ENCODE measurements at regions not wholly inside any gene's neighbourhood (a gene's known extent, or its start where the extent isn't known, plus 50 kb on each side); places are given as distances from the start of the nearest gene placed in this dataset.
"Not testable (repeated sequence)": the region's sequence is repeated elsewhere in the genome, so short reads cannot be mapped to it uniquely, and the experiment has no call there.

GRCh38 chr10:23535381-23535780 lies 96.5 kb downstream of the OTUD1 start:
- peaks cover 34 to 78% (median 55%) of the 10 kb centered on the region in 7 donors for H3K4me1 Mint-ChIP-seq

GRCh38 chr10:23538968-23539367 lies 100.1 kb downstream of the OTUD1 start:
- H3K27ac ChIP-seq (ENCODE audit: low read depth, low read length), result peak overlapping the region; percentile 66
- ATAC-seq (no peak), DNase-seq (no peak)
- H3K27ac Mint-ChIP-seq, result peak overlapping the region in 8 of 9 donors; percentile 43 to 95 (median 90)
- no peaks in the 10 kb centered on the region for H3K27me3 Mint-ChIP-seq
- H3K27me3 ChIP-seq (ENCODE audit: control insufficient read depth in 2 of 2, insufficient read depth in 2 of 2, low read length in 2 of 2), result no peaks in the 10 kb centered on the region
- peaks cover 36 to 84% (median 69%) of the 10 kb centered on the region in 7 donors for H3K4me1 Mint-ChIP-seq
- peaks cover 0 to 47% of the 10 kb centered on the region in 2 donors for H3K4me1 ChIP-seq (ENCODE audit: control insufficient read depth in 2 of 2, insufficient read depth in 2 of 2, low read length in 2 of 2)
- no peaks in the 10 kb centered on the region for H3K36me3 ChIP-seq (ENCODE audit: control insufficient read depth in 2 of 3, insufficient read depth in 3 of 3, low read length in 3 of 3)
- H3K4me3 ChIP-seq (ENCODE audit: low read length), result no peak overlapping the region
- ChIA-PET CTCF (interaction anchor here (0.7 to 3.5 kb wide), 3 partner anchors 9 to 183 kb away, joined by 3 to 20 read pairs (median 3); no protein-coding TSS in a partner anchor), POLR2A (interaction anchor here (1.0 kb wide), 1 partner anchor 101 kb away, joined by 3 read pairs; no protein-coding TSS in a partner anchor)
- peaks cover 0 to 17% (median 7%) of the 10 kb centered on the region in 11 donors for H3K9me3 Mint-ChIP-seq
- no peaks in the 10 kb centered on the region for H3K9me3 ChIP-seq (ENCODE audit: control insufficient read depth in 2 of 3, low read length in 3 of 3)
- H3K36me3 Mint-ChIP-seq, result peaks cover 4 to 18% (median 15%) of the 10 kb centered on the region in 5 donors
- peak overlapping the region in 6 of 10 donors; percentile 21 to 77 (median 54) for H3K4me3 Mint-ChIP-seq
- intact Hi-C loops (cut with micrococcal nuclease), result loop anchor here (5.0 kb wide), 1 partner anchor 163 kb away; no protein-coding TSS in a partner anchor

More at GRCh38 chr10:23535381-23535780, 96.5 kb downstream of the OTUD1 start:
- POLR2A ChIA-PET, result no interaction called here
- intact Hi-C loops (cut with micrococcal nuclease), result loop anchor here (5.0 kb wide), 1 partner anchor 167 kb away; no protein-coding TSS in a partner anchor
- H3K27me3 Mint-ChIP-seq, result no peaks in the 10 kb centered on the region
- H3K36me3 Mint-ChIP-seq, result peaks cover 4 to 15% (median 13%) of the 10 kb centered on the region in 5 donors
- CTCF ChIA-PET, result interaction anchor here (0.7 kb wide), 2 partner anchors 217 to 1512 kb away, joined by 3 read pairs; no protein-coding TSS in a partner anchor
- Histone ChIP-seq H3K27me3 (ENCODE audit: control insufficient read depth in 2 of 2, insufficient read depth in 2 of 2, low read length in 2 of 2) (no peaks in the 10 kb centered on the region), H3K9me3 (ENCODE audit: control insufficient read depth in 2 of 3, low read length in 3 of 3) (no peaks in the 10 kb centered on the region), H3K36me3 (ENCODE audit: control insufficient read depth in 2 of 3, insufficient read depth in 3 of 3, low read length in 3 of 3) (no peaks in the 10 kb centered on the region), H3K27ac (ENCODE audit: low read depth, low read length) (no peak overlapping the region), H3K4me3 (ENCODE audit: low read length) (no peak overlapping the region), H3K4me1 (ENCODE audit: control insufficient read depth in 2 of 2, insufficient read depth in 2 of 2, low read length in 2 of 2) (peaks cover 0 to 30% of the 10 kb centered on the region in 2 donors)
- no peak overlapping the region for H3K4me3 Mint-ChIP-seq
- H3K27ac Mint-ChIP-seq, result peak overlapping the region in 4 of 9 donors; percentile 42 to 66 (median 48)
- no peak for ATAC-seq
- no peak for DNase-seq
- peaks cover 0 to 12% (median 6%) of the 10 kb centered on the region in 11 donors for H3K9me3 Mint-ChIP-seq

GRCh38 chr10:23540401-23541030 lies 101.6 kb downstream of the OTUD1 start:
- CTCF ChIA-PET, result interaction anchor here (0.7 to 3.5 kb wide), 4 partner anchors 11 to 226 kb away, joined by 3 to 20 read pairs (median 6); no protein-coding TSS in a partner anchor
- peak; percentile 41 for ATAC-seq
- peak overlapping the region; percentile 66 for H3K27ac ChIP-seq (ENCODE audit: low read depth, low read length)

GRCh38 chr10:23543691-23544380 lies 105.0 kb downstream of the OTUD1 start:
- Mint-ChIP-seq H3K4me3 (no peak overlapping the region), H3K27ac (peak overlapping the region in 4 of 9 donors; percentile 2 to 33 (median 23))
- H3K27ac ChIP-seq (ENCODE audit: low read depth, low read length), result no peak overlapping the region

More at GRCh38 chr10:23540401-23541030, 101.6 kb downstream of the OTUD1 start:
- DNase-seq, result peak in 7 of 9 donors; percentile 11 to 56 (median 47)
- Mint-ChIP-seq H3K27ac (peak overlapping the region; percentile 43 to 95 (median 87)), H3K4me3 (peak overlapping the region; percentile 37 to 77 (median 74)), H3K9me3 (peaks cover 1 to 21% (median 13%) of the 10 kb centered on the region in 11 donors), H3K36me3 (peaks cover 4 to 21% (median 12%) of the 10 kb centered on the region in 5 donors), H3K4me1 (peaks cover 31 to 76% (median 59%) of the 10 kb centered on the region in 7 donors), H3K27me3 (no peaks in the 10 kb centered on the region)
- Histone ChIP-seq H3K36me3 (ENCODE audit: control insufficient read depth in 2 of 3, insufficient read depth in 3 of 3, low read length in 3 of 3) (no peaks in the 10 kb centered on the region), H3K4me3 (ENCODE audit: low read length) (no peak overlapping the region), H3K4me1 (ENCODE audit: control insufficient read depth in 2 of 2, insufficient read depth in 2 of 2, low read length in 2 of 2) (peaks cover 0 to 47% of the 10 kb centered on the region in 2 donors), H3K9me3 (ENCODE audit: control insufficient read depth in 2 of 3, low read length in 3 of 3) (no peaks in the 10 kb centered on the region), H3K27me3 (ENCODE audit: control insufficient read depth in 2 of 2, insufficient read depth in 2 of 2, low read length in 2 of 2) (no peaks in the 10 kb centered on the region)
- POLR2A ChIA-PET, result interaction anchor here (1.1 to 1.3 kb wide), 3 partner anchors 9 to 224 kb away, joined by 3 to 7 read pairs (median 3); partner anchors contain the start of gene OTUD1
- intact Hi-C loops (cut with micrococcal nuclease), result loop anchor here in 1 of 2 donors (1.0 to 5.0 kb wide), 3 partner anchors 10 to 443 kb away; partner anchors contain the start of gene MSRB2

GRCh38 chr10:23545866-23546265 lies 107.0 kb downstream of the OTUD1 start:
- POLR2A ChIA-PET; H3K27ac ChIP-seq (ENCODE audit: low read depth, low read length); ATAC-seq; H3K4me3 ChIP-seq (ENCODE audit: low read length); CTCF ChIA-PET; H3K27me3 Mint-ChIP-seq; H3K27me3 ChIP-seq (ENCODE audit: control insufficient read depth in 2 of 2, insufficient read depth in 2 of 2, low read length in 2 of 2); H3K9me3 ChIP-seq (ENCODE audit: control insufficient read depth in 2 of 3, low read length in 3 of 3); DNase-seq; intact Hi-C loops (cut with micrococcal nuclease); H3K4me3 Mint-ChIP-seq; H3K36me3 ChIP-seq (ENCODE audit: control insufficient read depth in 2 of 3, insufficient read depth in 3 of 3, low read length in 3 of 3): not testable (repeated sequence)
- H3K9me3 Mint-ChIP-seq, result peaks cover 0 to 13% (median 6%) of the 10 kb centered on the region in 11 donors
- H3K27ac Mint-ChIP-seq, result peak overlapping the region in 4 of 9 donors; percentile 3 to 60 (median 56)
- peaks cover 0 to 13% of the 10 kb centered on the region in 2 donors for H3K4me1 ChIP-seq (ENCODE audit: control insufficient read depth in 2 of 2, insufficient read depth in 2 of 2, low read length in 2 of 2)
- peaks cover under 1 to 45% (median 25%) of the 10 kb centered on the region in 7 donors for H3K4me1 Mint-ChIP-seq
- peaks cover 0 to 19% (median 0%) of the 10 kb centered on the region in 5 donors for H3K36me3 Mint-ChIP-seq

More at GRCh38 chr10:23543691-23544380, 105.0 kb downstream of the OTUD1 start:
- ChIA-PET CTCF (no interaction called here), POLR2A (no interaction called here)
- Mint-ChIP-seq H3K9me3 (peaks cover 1 to 13% (median 8%) of the 10 kb centered on the region in 11 donors), H3K36me3 (peaks cover 2 to 21% (median 6%) of the 10 kb centered on the region in 5 donors), H3K4me1 (peaks cover 17 to 65% (median 45%) of the 10 kb centered on the region in 7 donors), H3K27me3 (no peaks in the 10 kb centered on the region)
- H3K27me3 ChIP-seq (ENCODE audit: control insufficient read depth in 2 of 2, insufficient read depth in 2 of 2, low read length in 2 of 2), result no peaks in the 10 kb centered on the region
- H3K4me3 ChIP-seq (ENCODE audit: low read length), result no peak overlapping the region
- intact Hi-C loops (cut with micrococcal nuclease), result loop anchor here in 1 of 2 donors (5.0 kb wide), 1 partner anchor 447 kb away; the partner anchor contains the start of gene MSRB2
- ATAC-seq (no peak), DNase-seq (no peak)
- no peaks in the 10 kb centered on the region for H3K9me3 ChIP-seq (ENCODE audit: control insufficient read depth in 2 of 3, low read length in 3 of 3)
- H3K4me1 ChIP-seq (ENCODE audit: control insufficient read depth in 2 of 2, insufficient read depth in 2 of 2, low read length in 2 of 2), result peaks cover 0 to 33% of the 10 kb centered on the region in 2 donors
- no peaks in the 10 kb centered on the region for H3K36me3 ChIP-seq (ENCODE audit: control insufficient read depth in 2 of 3, insufficient read depth in 3 of 3, low read length in 3 of 3)

GRCh38 chr10:23556727-23557440 lies 118.0 kb downstream of the OTUD1 start:
- no peaks in the 10 kb centered on the region for H3K27me3 ChIP-seq (ENCODE audit: control insufficient read depth in 2 of 2, insufficient read depth in 2 of 2, low read length in 2 of 2)
- intact Hi-C loops (cut with micrococcal nuclease), result no loop called here
- Mint-ChIP-seq H3K36me3 (peaks cover 0 to 3% (median 0%) of the 10 kb centered on the region in 5 donors), H3K27ac (peak overlapping the region in 1 of 9 donors; percentile 17), H3K27me3 (no peaks in the 10 kb centered on the region), H3K9me3 (peaks cover 0 to 7% (median 0%) of the 10 kb centered on the region in 11 donors), H3K4me1 (peaks cover 0 to 19% (median 0%) of the 10 kb centered on the region in 7 donors), H3K4me3 (no peak overlapping the region)
- ChIA-PET CTCF (interaction anchor here (0.6 kb wide), 1 partner anchor 137 kb away, joined by 4 read pairs; no protein-coding TSS in a partner anchor), POLR2A (no interaction called here)
- no peaks in the 10 kb centered on the region for H3K9me3 ChIP-seq (ENCODE audit: control insufficient read depth in 2 of 3, low read length in 3 of 3)
- DNase-seq (no peak), ATAC-seq (peak; percentile 65)
- no peaks in the 10 kb centered on the region for H3K4me1 ChIP-seq (ENCODE audit: control insufficient read depth in 2 of 2, insufficient read depth in 2 of 2, low read length in 2 of 2)
- no peaks in the 10 kb centered on the region for H3K36me3 ChIP-seq (ENCODE audit: control insufficient read depth in 2 of 3, insufficient read depth in 3 of 3, low read length in 3 of 3)
- H3K4me3 ChIP-seq (ENCODE audit: low read length), result no peak overlapping the region
- H3K27ac ChIP-seq (ENCODE audit: low read depth, low read length), result no peak overlapping the region
